ENCODE measurements at regions not wholly inside any gene's neighbourhood (a gene's known extent, or its start where the extent isn't known, plus 50 kb on each side); places are given as distances from the start of the nearest gene placed in this dataset.

DNA sequence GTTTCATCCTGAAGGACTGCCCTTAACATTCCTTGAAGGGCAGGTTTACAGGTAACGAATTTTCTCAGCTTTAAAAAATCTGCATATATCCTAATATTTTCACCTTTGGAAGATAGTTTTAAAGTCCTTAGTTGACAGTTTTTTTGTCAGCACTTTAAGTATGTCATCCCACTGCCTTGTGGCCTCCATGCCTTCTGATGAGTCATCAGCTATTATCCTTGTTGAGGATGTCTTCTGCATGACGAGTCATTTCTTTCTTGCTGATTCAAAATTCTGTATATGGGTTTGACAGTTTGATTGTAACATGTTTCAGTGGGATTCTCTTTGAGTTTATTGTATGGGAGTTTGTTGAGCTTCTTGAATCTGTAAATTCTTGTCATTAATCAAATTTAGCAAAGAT, 500.6 kb downstream of the DISC1 start:
- TF ChIP-seq, protein P1, sequence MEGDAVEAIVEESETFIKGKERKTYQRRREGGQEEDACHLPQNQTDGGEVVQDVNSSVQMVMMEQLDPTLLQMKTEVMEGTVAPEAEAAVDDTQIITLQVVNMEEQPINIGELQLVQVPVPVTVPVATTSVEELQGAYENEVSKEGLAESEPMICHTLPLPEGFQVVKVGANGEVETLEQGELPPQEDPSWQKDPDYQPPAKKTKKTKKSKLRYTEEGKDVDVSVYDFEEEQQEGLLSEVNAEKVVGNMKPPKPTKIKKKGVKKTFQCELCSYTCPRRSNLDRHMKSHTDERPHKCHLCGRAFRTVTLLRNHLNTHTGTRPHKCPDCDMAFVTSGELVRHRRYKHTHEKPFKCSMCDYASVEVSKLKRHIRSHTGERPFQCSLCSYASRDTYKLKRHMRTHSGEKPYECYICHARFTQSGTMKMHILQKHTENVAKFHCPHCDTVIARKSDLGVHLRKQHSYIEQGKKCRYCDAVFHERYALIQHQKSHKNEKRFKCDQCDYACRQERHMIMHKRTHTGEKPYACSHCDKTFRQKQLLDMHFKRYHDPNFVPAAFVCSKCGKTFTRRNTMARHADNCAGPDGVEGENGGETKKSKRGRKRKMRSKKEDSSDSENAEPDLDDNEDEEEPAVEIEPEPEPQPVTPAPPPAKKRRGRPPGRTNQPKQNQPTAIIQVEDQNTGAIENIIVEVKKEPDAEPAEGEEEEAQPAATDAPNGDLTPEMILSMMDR (IDR thresholded peaks at IDR 0.05; ENCODE audit: extremely low read depth in 1 of 2, insufficient read depth in 1 of 2, low read depth in 1 of 2, low read length in 2 of 2): no peak
- TF ChIP-seq POLR2AphosphoS5 (IDR thresholded peaks at IDR 0.05; ENCODE audit: insufficient read depth, low read depth, low read length): no peak

Data from endothelial cell of umbilical vein (primary cell).